GM12892 (cell line): ENCODE measurements at regions not wholly inside any gene's neighbourhood (a gene's known extent, or its start where the extent isn't known, plus 50 kb on each side); places are given as distances from the start of the nearest gene placed in this dataset.

Experiments used
- POLR2A ChIP-seq: IDR thresholded peaks from 2 replicates; pipeline ENCODE4 v1.6.1; 2011; ENCODE audit warnings: low read depth, low read length, control low read depth
- POLR2AphosphoS5 ChIP-seq: IDR thresholded peaks from 2 replicates; pipeline ENCODE4 v1.6.1; 2011; ENCODE audit warnings: low read depth, low read length, control low read depth

GRCh38 chr4:128596115-128596514 is 213.4 kb upstream of the JADE1 start:
- TF ChIP-seq POLR2AphosphoS5 (no peak), POLR2A (no peak)
